ENCODE measurements at regions not wholly inside any gene's neighbourhood (a gene's known extent, or its start where the extent isn't known, plus 50 kb on each side); places are given as distances from the start of the nearest gene placed in this dataset.

- no peak for FAIRE-seq
These were observed 76.1 kb upstream of the TMEM33 start for GRCh38 chr4:41859087-41859486.

DNA sequence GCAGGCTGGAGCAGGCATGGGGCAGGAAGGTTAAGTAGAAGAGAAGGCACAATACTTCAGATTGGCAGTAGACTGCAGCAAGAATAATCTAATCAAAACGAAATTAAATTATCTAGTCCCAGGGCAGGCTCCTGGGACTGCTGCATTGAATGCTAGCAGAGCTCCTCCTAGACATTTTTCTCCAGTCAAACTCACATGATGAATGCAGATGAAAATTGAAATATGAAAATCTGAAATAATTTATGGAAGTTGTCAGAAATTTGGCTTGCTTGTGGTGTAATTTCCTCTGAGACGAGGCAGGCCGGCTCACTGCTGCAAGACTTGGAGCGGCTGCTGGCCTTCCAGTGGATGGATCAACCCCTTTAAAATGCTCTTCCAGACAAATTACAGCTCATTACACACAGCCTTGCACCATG is 78.0 kb upstream of the TMEM33 start:
- no peak for FAIRE-seq

- no peak for FAIRE-seq
These were observed 78.4 kb upstream of the TMEM33 start for GRCh38 chr4:41856797-41857196.

- no peak for FAIRE-seq
These were observed 81.3 kb upstream of the TMEM33 start for GRCh38 chr4:41853973-41854372.

DNA sequence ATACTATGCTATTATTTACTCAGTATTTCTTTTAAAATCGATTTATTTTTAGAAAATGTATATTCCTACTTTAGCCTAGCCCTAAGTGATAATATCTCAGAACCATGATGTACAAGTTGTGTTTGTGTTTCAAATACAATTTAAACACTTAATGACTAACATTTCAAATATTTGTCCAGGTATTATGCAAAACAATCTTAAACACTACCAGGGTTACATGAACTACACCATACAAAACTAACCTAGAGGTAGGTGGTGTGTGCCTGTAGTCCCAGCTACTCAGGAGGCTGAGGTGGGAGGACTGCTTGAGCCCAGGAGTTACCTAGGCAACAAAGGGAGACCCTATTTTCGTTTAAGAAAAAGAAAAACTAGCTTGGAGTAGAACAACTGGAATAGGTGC is 83.0 kb upstream of the TMEM33 start:
- FAIRE-seq: no peak

DNA sequence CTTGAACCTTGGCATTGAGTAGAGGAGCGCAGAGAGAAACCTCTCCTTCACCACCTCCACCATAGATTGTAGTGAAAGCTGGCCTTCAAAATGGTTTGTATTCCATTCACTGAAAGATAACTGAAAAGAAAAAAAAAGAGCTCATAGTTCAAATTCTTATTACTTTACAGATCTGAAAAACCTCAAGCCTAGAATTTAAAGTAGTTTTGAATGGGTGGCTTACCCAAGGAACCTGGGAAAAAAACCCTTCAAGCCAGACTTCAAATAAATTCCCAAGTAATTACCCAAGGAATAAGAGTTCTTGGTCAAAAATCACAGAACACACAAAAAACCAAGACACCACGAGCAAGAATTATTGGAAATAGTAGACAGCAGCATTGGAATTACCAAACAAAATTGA is 83.6 kb upstream of the TMEM33 start:
- FAIRE-seq: no peak

GRCh38 chr4:41844327-41844726 is 90.9 kb upstream of the TMEM33 start:
- no peak for FAIRE-seq

DNA sequence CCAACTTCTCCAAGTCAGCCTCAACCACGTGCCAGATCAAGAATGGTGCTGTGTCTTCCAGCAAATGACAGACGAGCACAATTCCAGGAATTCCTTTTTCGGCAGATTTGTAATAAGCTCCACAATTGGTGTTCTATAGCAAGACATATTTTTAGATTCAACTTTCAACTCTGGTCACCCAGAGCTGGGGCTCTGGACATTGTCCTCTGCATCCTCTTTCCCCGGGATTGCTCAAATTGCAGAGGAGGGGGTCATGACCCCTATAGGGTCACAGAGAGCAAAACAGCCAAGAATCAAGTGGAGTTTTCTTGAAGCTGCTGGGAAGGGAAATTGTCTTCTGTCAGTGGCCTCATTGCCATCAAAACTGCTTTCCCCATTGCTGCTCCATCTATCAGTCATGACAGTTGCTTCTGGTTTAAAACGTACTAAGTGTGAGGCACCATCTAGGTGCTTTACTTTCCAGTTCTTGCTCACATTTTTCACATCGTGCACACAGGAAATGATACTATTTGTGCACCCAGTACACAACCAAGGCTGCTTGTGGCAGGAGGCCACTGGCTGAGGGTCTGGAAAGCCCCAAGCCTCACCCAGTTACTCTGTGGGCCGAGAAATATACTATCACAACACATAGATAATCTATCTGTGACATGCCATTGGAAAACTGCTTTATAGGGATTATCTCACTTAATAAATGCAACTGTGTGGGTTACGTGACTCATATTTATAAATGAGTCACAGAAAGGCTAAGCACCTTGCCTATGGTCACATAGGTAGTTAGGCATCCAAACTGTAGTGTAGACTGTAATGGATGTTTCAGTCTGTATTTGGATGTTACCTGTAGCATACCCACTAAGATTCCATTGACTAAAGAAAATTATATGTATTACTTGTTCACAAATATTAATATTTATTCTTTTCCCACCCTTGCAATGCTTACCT is 91.7 kb upstream of the PHOX2B start:
- no peak for FAIRE-seq

GRCh38 chr4:41838590-41838989 is 90.1 kb upstream of the PHOX2B start:
- no peak for FAIRE-seq

DNA sequence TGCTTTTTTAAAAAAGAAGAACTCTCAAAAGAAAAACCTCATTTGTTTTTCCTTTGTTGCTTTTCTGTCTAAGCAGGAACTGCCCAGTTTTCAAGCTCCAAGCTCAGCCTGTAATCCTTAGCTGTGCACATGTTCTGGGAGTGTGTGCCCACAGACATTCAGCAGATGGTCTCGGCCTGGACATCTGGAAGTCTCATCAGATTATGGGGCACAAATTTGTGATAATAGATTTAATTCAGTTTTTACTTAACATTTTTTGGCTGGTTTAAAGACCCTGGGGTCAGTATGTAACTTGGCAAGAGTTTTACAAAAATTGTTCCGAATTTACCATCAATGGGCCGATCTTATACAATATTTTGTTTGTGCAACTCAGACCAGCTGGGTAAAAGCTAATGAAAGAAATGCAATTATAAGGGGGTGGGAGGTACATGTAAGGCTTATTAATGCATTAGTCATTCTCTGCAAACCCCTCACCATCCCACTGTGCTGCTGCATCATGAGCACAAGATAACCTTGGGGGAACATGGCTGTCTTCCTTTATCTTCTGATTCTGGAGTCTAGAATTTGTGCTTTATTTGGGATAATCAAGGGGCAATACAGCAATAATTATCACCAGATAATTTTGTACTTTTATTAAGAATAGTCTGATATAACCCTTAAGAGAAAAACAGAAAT is 86.9 kb upstream of the PHOX2B start:
- FAIRE-seq: no peak

DNA sequence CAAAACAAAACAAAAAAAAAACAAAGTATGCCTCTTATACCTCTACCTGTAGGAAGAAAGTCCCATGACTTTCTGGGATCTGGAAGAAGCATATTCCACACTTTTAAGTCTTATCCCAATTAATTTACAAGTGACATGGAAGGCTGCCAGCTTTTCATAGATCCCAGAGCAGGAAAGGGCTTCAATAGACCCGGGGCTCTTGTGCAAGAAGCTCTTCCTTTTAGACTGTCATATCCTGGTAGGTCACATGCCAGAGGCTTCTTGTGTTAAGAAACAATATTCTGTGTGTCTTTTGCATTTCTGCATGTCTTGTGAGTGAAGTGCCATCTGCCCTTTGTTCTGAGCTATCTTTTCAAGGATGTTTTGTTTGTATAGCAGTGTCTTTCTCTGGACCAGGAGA is 84.4 kb upstream of the PHOX2B start:
- FAIRE-seq: no peak

DNA sequence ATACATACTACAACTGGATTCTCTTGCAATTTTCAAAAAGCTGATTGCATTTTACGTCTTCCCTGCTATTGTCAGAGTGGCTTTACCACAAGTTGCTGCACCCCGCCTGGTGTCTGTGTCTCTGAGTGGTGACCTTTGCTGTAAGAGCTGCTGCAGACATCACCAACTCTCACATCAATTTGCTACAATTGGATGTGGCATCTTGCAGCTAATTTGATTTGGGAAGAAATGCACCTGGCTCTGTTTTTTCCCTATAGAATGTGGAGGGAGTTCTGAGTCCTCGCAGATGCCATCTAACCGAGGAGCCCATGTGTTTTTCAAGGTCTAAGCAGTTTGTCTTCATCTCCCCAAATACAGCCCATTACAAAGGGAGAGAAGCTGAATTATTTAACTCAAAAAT is 73.8 kb upstream of the PHOX2B start:
- FAIRE-seq: no peak

DNA sequence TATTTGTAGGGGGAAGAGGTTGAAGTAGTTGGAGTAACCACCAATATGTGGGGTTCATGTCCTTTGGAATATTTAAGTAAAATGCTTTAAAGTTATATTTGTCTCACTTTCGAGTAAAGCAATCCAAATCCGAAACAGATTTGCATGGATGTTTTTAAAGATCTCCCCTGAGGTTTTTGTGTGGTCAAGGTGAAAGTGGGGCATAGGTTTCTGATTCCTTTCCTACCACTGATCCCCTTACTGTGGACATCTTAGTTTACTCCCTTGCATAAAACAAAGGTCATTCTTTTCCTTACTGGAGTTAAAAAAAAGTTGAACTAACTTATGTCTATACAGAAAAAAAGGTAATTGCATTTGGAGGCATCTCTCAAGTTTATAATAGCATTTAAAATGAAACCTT is 71.9 kb upstream of the PHOX2B start:
- FAIRE-seq: no peak

DNA sequence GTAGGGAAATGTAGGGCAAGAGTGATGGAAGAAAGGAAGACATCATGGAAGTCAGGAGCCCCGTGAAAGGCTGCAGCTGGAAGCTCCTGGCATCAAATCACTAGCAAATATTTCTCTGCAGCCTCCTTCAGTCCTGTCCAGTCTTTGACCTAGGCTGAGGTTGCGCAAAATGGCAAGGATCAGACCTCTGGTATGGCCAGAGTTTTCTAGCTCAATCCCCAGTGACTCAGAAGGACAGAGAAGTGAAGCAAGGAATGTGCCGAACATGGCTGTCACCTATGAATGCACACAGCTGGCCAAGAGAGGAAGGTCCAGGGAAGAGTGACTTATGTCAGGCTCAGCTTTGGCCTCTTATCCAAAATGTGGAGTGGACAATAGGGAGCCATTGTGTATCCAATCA is 71.1 kb upstream of the PHOX2B start:
- no peak for FAIRE-seq

- FAIRE-seq: no peak
These were observed 66.9 kb upstream of the PHOX2B start for GRCh38 chr4:41815473-41815872.

GRCh38 chr4:41814565-41814964 is 66.0 kb upstream of the PHOX2B start:
- FAIRE-seq: no peak

- no peak for FAIRE-seq
These were observed 58.3 kb upstream of the PHOX2B start for GRCh38 chr4:41806807-41807206.

DNA sequence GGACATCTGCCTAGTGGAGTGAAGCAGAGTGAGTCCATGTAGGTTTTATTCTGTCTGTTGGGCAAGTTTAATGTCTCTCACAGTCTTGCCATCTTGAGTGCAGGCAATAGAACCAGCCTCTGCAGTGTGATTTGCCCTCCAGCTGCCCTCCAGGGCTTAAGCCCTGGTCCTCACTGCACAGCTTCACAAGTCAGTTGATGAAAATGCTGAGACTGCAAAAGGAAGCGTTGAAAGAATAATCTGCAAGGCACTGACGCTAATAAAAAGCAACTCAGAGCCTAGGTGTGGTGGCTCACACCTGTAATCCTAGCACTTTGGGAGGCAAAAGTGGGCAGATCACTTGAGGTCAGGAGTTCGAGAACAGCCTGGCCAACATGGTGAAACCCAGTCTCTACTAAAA is 54.1 kb upstream of the PHOX2B start:
- FAIRE-seq: no peak

DNA sequence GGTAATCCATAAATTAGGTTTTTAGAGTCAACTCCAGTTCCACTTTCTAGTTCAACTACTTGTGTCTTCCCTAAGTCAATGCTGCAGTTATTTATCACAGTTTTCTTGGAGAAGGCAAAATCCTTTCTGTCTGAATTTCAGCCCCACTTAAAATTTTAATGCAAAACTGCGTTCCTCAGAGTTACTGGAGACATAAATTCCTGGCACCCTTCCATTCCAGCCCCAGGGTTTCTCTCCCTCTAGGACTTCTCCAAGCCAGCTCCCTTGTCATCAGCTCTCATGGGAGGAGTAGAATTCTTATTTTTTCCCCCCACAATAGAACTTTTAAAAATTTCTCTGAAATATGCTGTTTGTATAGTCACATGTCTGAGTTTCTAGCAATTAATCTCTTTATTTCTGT is 50.6 kb upstream of the PHOX2B start:
- FAIRE-seq: no peak
